Astrocyte (in vitro differentiated cells and primary cell): ENCODE measurements at regions not wholly inside any gene's neighbourhood (a gene's known extent, or its start where the extent isn't known, plus 50 kb on each side); places are given as distances from the start of the nearest gene placed in this dataset.

Source experiments
- DNase-seq: peaks from one replicate; pipeline ENCODE4 v3.0.0-alpha.2; 2010; ENCODE audit warnings: low read depth
- FAIRE-seq: peaks from 2 replicates; lab custom pipeline; 2011; peaks lifted over from hg19 to GRCh38; lab: Jason Lieb, UNC
- H2AFZ ChIP-seq: 2 replicates; pipeline ENCODE4 v1.6.0; 2012; ENCODE audit warnings: low read depth, low read length, inconsistent platforms
- H3K27ac ChIP-seq: 2 replicates; pipeline ENCODE4 v1.5.1; 2011; ENCODE audit warnings: low read depth, low read length, inconsistent platforms
- H3K27me3 ChIP-seq: 2 replicates; pipeline ENCODE4 v1.6.0; 2011; ENCODE audit warnings: low read length, inconsistent platforms; ENCODE audit not compliant: insufficient read depth
- H3K36me3 ChIP-seq: 2 replicates; pipeline ENCODE4 v1.5.1; 2011; ENCODE audit warnings: low read length, inconsistent platforms; ENCODE audit not compliant: insufficient read depth
- H3K4me1 ChIP-seq: 2 replicates; pipeline ENCODE4 v1.5.1; 2011; ENCODE audit warnings: low read length, inconsistent platforms; ENCODE audit not compliant: insufficient read depth
- H3K4me2 ChIP-seq: 2 replicates; pipeline ENCODE4 v1.6.0; 2012; ENCODE audit warnings: low read length, inconsistent platforms
- H3K4me3 ChIP-seq: 2 replicates; pipeline ENCODE4 v1.5.1; 2011; ENCODE audit warnings: low read depth, mild to moderate bottlenecking, low read length, inconsistent platforms; ENCODE audit not compliant: insufficient read depth
- H3K79me2 ChIP-seq: 2 replicates; pipeline ENCODE4 v1.6.0; 2012; ENCODE audit warnings: mild to moderate bottlenecking, low read length, inconsistent platforms; ENCODE audit not compliant: insufficient read depth
- H3K9ac ChIP-seq: 2 replicates; pipeline ENCODE4 v1.6.0; 2012; ENCODE audit warnings: mild to moderate bottlenecking, low read length, inconsistent platforms
- H3K9me3 ChIP-seq: 2 replicates; pipeline ENCODE4 v1.5.1; 2012; ENCODE audit warnings: low read depth, mild to moderate bottlenecking, low read length, inconsistent platforms; ENCODE audit not compliant: insufficient read depth
- H4K20me1 ChIP-seq: 2 replicates; pipeline ENCODE4 v1.6.0; 2012; ENCODE audit warnings: low read length, inconsistent platforms; ENCODE audit not compliant: insufficient read depth
- H3K27ac Mint-ChIP-seq: one replicate; pipeline ENCODE4 v1.8.0; 2021; ENCODE audit warnings: mild to moderate bottlenecking, mixed read lengths; ENCODE audit not compliant: unreplicated experiment
- H3K27me3 Mint-ChIP-seq: one replicate; pipeline ENCODE4 v1.8.0; 2021; ENCODE audit warnings: low read depth, mixed read lengths; ENCODE audit not compliant: unreplicated experiment
- H3K36me3 Mint-ChIP-seq: one replicate; pipeline ENCODE4 v1.8.0; 2021; ENCODE audit warnings: low read depth, mixed read lengths; ENCODE audit not compliant: unreplicated experiment
- H3K4me1 Mint-ChIP-seq: one replicate; pipeline ENCODE4 v1.8.0; 2021; ENCODE audit warnings: low read depth, mixed read lengths; ENCODE audit not compliant: unreplicated experiment
- H3K4me3 Mint-ChIP-seq: one replicate; pipeline ENCODE4 v1.8.0; 2021; ENCODE audit warnings: mild to moderate bottlenecking, moderate library complexity, mixed read lengths; ENCODE audit not compliant: unreplicated experiment
- H3K9me3 Mint-ChIP-seq: one replicate; pipeline ENCODE4 v1.8.0; 2021; ENCODE audit warnings: mild to moderate bottlenecking, mixed read lengths; ENCODE audit not compliant: unreplicated experiment
- EZH2 ChIP-seq: IDR thresholded peaks from 2 replicates; pipeline ENCODE4 v1.6.1; 2012; ENCODE audit warnings: mild to moderate bottlenecking, low read length, inconsistent platforms; ENCODE audit not compliant: insufficient read depth
- TF ChIP-seq, protein P1 (sequence below): IDR thresholded peaks from 2 replicates; pipeline ENCODE4 v1.5.1; 2011; ENCODE audit warnings: low read depth, mild to moderate bottlenecking, inconsistent platforms, low read length, moderate library complexity; ENCODE audit not compliant: insufficient read depth

DNA sequence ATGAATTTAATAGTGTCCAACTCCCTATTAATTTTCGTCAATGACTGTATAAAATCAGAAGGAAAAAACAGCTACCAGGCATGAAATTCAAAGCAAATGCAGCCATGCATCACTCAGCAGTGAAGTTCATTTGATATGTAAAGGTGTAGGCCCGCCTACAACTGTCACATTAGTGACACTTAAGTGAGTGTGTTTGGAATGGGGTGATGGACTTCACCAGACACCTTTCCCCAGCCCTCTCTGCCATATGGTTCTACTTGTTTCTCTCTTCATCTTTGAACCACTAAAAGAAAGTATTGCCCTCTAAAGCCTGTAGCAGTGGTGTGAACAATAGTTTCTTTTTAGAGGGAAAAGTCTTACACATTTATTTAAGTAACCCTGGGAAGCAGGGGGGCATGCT, 124.0 kb downstream of the SIPA1L2 start:
- DNase-seq, result no peak
- peaks cover 3% of the 10 kb centered on the region for H3K4me1 ChIP-seq
- no peak overlapping the region for H3K9ac ChIP-seq
- no peaks in the 10 kb centered on the region for H3K9me3 Mint-ChIP-seq
- no peak overlapping the region for H3K4me3 Mint-ChIP-seq
- no peaks in the 10 kb centered on the region for H3K27me3 Mint-ChIP-seq
- FAIRE-seq, result no peak
- H3K4me1 Mint-ChIP-seq, result peaks cover 37% of the 10 kb centered on the region
- no peak overlapping the region for H3K27ac Mint-ChIP-seq
- no peaks in the 10 kb centered on the region for H3K36me3 ChIP-seq
- H4K20me1 ChIP-seq, result peaks cover 4% of the 10 kb centered on the region
- H3K4me2 ChIP-seq, result no peak overlapping the region
- H3K79me2 ChIP-seq, result peaks cover 17% of the 10 kb centered on the region
- H3K4me3 ChIP-seq, result no peak overlapping the region
- H2AFZ ChIP-seq, result no peak overlapping the region
- no peak for TF ChIP-seq EZH2
- TF ChIP-seq, protein P1, sequence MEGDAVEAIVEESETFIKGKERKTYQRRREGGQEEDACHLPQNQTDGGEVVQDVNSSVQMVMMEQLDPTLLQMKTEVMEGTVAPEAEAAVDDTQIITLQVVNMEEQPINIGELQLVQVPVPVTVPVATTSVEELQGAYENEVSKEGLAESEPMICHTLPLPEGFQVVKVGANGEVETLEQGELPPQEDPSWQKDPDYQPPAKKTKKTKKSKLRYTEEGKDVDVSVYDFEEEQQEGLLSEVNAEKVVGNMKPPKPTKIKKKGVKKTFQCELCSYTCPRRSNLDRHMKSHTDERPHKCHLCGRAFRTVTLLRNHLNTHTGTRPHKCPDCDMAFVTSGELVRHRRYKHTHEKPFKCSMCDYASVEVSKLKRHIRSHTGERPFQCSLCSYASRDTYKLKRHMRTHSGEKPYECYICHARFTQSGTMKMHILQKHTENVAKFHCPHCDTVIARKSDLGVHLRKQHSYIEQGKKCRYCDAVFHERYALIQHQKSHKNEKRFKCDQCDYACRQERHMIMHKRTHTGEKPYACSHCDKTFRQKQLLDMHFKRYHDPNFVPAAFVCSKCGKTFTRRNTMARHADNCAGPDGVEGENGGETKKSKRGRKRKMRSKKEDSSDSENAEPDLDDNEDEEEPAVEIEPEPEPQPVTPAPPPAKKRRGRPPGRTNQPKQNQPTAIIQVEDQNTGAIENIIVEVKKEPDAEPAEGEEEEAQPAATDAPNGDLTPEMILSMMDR, result no peak
- no peaks in the 10 kb centered on the region for H3K27me3 ChIP-seq
- no peak overlapping the region for H3K27ac ChIP-seq
- H3K36me3 Mint-ChIP-seq, result no peaks in the 10 kb centered on the region
- no peaks in the 10 kb centered on the region for H3K9me3 ChIP-seq

GRCh38 chr1:232504651-232505050, 125.3 kb downstream of the SIPA1L2 start:
- Mint-ChIP-seq H3K27me3 (no peaks in the 10 kb centered on the region), H3K9me3 (no peaks in the 10 kb centered on the region), H3K36me3 (no peaks in the 10 kb centered on the region), H3K4me3 (no peak overlapping the region), H3K4me1 (peaks cover 29% of the 10 kb centered on the region), H3K27ac (no peak overlapping the region)
- Histone ChIP-seq H3K9ac (no peak overlapping the region), H3K36me3 (no peaks in the 10 kb centered on the region), H4K20me1 (peaks cover 4% of the 10 kb centered on the region), H3K79me2 (peaks cover 17% of the 10 kb centered on the region), H3K4me1 (no peaks in the 10 kb centered on the region), H3K27ac (no peak overlapping the region), H3K4me3 (no peak overlapping the region), H3K9me3 (no peaks in the 10 kb centered on the region), H3K4me2 (no peak overlapping the region), H3K27me3 (no peaks in the 10 kb centered on the region), H2AFZ (no peak overlapping the region)
- no peak for DNase-seq
- TF ChIP-seq, protein P1, result no peak
- TF ChIP-seq EZH2, result no peak
- no peak for FAIRE-seq

DNA sequence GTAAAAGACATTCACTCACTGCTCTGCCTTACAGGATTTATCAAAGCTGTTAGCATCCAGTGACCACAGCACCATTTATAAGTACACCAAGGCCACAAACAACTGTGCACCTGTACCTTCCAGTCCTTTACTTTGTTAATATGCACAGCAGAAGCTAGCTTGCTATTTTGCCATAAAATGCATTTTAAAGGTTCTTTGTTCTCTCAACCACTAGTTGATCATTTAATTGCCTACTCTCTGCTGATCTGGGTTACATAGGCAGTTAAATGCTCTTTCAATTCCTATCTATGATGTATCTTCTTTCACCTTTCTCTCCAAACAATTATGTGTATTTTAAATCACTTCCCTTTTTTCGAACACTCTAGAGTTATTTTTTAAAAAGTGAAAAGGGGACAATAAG, 126.4 kb downstream of the SIPA1L2 start:
- Mint-ChIP-seq H3K36me3 (no peaks in the 10 kb centered on the region), H3K4me3 (no peak overlapping the region), H3K9me3 (no peaks in the 10 kb centered on the region), H3K27ac (no peak overlapping the region), H3K4me1 (peaks cover 19% of the 10 kb centered on the region), H3K27me3 (no peaks in the 10 kb centered on the region)
- Histone ChIP-seq H3K9ac (no peak overlapping the region), H4K20me1 (peaks cover 4% of the 10 kb centered on the region), H3K27ac (no peak overlapping the region), H3K4me3 (no peak overlapping the region), H3K4me2 (no peak overlapping the region), H3K36me3 (no peaks in the 10 kb centered on the region), H3K79me2 (peaks cover 15% of the 10 kb centered on the region), H3K4me1 (no peaks in the 10 kb centered on the region), H3K27me3 (no peaks in the 10 kb centered on the region), H2AFZ (no peak overlapping the region), H3K9me3 (no peaks in the 10 kb centered on the region)
- TF ChIP-seq, protein P1, result no peak
- no peak for TF ChIP-seq EZH2
- DNase-seq (no peak), FAIRE-seq (no peak)
